Fibroblast of lung (primary cell): ENCODE measurements at regions not wholly inside any gene's neighbourhood (a gene's known extent, or its start where the extent isn't known, plus 50 kb on each side); places are given as distances from the start of the nearest gene placed in this dataset.

ENCODE experiments used
- DNase-seq, 2 donors: peaks; one replicate each; pipeline versions ENCODE4 v3.0.0 to v3.0.0-alpha.2; 2010; ENCODE audit warnings: low read depth in 2 of 2
- H2AFZ ChIP-seq: 2 replicates; pipeline ENCODE4 v1.5.1; 2012; ENCODE audit warnings: low read length, control low read depth, inconsistent platforms
- H3K27ac ChIP-seq: 2 replicates; pipeline ENCODE4 v1.5.1; 2011; ENCODE audit warnings: low read length, control low read depth; ENCODE audit not compliant: insufficient read depth
- H3K27me3 ChIP-seq: 2 replicates; pipeline ENCODE4 v1.5.1; 2011; ENCODE audit warnings: mild to moderate bottlenecking, low read length; ENCODE audit not compliant: control insufficient read depth, insufficient read depth
- H3K36me3 ChIP-seq: 2 replicates; pipeline ENCODE4 v1.5.1; 2011; ENCODE audit warnings: low read length; ENCODE audit not compliant: control insufficient read depth, insufficient read depth
- H3K4me1 ChIP-seq: 2 replicates; pipeline ENCODE4 v1.5.1; 2011; ENCODE audit warnings: low read length; ENCODE audit not compliant: control insufficient read depth, insufficient read depth; ENCODE audit errors: extremely low read depth
- H3K4me2 ChIP-seq: 2 replicates; pipeline ENCODE4 v1.5.1; 2011; ENCODE audit warnings: low read length, control low read depth; ENCODE audit not compliant: insufficient read depth; ENCODE audit errors: extremely low read depth
- H3K4me3 ChIP-seq, 4 experiments: fragments of 200-600 bp in 1 of 4; sonication (generic) in 1 of 4; replicated peaks in 1 of 4; 2 replicates each; pipeline ENCODE4 v1.5.1; 2011 to 2016; ENCODE audit warnings: low read length in 4 of 4, low read depth in 3 of 4, mild to moderate bottlenecking in 3 of 4, control low read depth in 2 of 4, inconsistent platforms in 1 of 4, mixed read lengths in 1 of 4; ENCODE audit not compliant: insufficient read depth in 1 of 4; ENCODE audit errors: control extremely low read depth in 1 of 4
- H3K79me2 ChIP-seq: 2 replicates; pipeline ENCODE4 v1.5.1; 2012; ENCODE audit warnings: mild to moderate bottlenecking, low read length, inconsistent platforms; ENCODE audit not compliant: control insufficient read depth, insufficient read depth
- H3K9ac ChIP-seq: 2 replicates; pipeline ENCODE4 v1.5.1; 2011; ENCODE audit warnings: mild to moderate bottlenecking, low read length, control low read depth; ENCODE audit not compliant: insufficient read depth
- H3K9me3 ChIP-seq: 2 replicates; pipeline ENCODE4 v1.5.1; 2012; ENCODE audit warnings: low read depth, low read length; ENCODE audit not compliant: control insufficient read depth, insufficient read depth
- H4K20me1 ChIP-seq: 2 replicates; pipeline ENCODE4 v1.5.1; 2011; ENCODE audit warnings: low read length; ENCODE audit not compliant: control insufficient read depth, insufficient read depth; ENCODE audit errors: extremely low read depth
- EZH2 ChIP-seq: IDR thresholded peaks from 2 replicates; pipeline ENCODE4 v1.5.1; 2012; ENCODE audit warnings: low read length, control low read depth, mild to moderate bottlenecking; ENCODE audit errors: missing control alignments
- TF ChIP-seq, protein P1 (sequence below), 2 donors: IDR thresholded peaks in 1 of 2; conservative IDR thresholded peaks in 1 of 2; 1 replicate in 1 of 2; 2 replicates in 1 of 2; pipeline ENCODE4 v1.5.1; 2011 to 2012; ENCODE audit warnings: low read length in 2 of 2, control low read depth in 1 of 2, inconsistent platforms in 1 of 2, low read depth in 1 of 2, mild to moderate bottlenecking in 1 of 2

DNA sequence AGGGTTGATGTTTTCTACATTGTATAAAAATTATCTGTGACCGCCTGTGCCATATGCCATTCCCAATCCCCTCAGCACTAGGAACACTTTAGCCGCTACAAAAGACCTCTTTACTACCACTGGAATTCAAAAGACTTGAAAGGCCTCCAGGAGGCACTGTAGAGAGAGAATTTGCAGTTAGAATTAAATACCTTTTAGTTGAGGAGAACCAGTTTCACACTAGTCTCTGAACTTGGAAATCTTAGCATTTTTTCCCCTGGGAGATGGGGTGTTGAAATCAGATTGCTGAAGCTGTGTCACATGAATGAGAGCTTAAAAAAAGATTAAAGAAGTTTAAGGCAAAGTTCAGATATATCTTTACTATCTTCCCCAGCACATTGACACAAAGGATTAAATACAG is 291.0 kb downstream of the ADGRL2 start:
- peak in 1 of 2 donors; percentile 49 for DNase-seq

DNA sequence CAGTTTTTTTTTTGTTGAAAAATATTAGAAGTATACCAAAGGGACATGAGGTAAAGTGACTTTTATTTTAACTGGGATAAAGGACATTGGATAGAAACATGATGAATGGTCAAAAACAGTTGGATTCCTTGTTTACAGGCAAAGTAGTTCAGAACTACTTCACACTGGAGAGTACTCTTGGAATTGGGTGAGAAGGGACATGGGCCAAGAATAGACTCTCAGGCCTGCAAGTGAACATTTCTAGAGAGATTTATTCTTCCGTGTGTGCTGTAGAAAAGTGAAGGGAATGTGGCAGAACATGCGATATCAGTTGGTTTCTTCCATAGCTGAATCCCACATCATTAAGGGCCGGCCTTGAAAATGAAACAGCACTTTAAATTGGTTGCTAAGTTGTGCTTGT is 290.5 kb downstream of the ADGRL2 start:
- Histone ChIP-seq H3K27me3 (no peaks in the 10 kb centered on the region), H2AFZ (no peak overlapping the region), H3K4me1 (no peaks in the 10 kb centered on the region), H4K20me1 (no peaks in the 10 kb centered on the region), H3K9me3 (no peaks in the 10 kb centered on the region), H3K79me2 (no peaks in the 10 kb centered on the region), H3K27ac (no peak overlapping the region), H3K4me2 (no peak overlapping the region), H3K36me3 (no peaks in the 10 kb centered on the region), H3K4me3 (no peak overlapping the region), H3K9ac (no peak overlapping the region)
- no peak for DNase-seq
- TF ChIP-seq, protein P1, sequence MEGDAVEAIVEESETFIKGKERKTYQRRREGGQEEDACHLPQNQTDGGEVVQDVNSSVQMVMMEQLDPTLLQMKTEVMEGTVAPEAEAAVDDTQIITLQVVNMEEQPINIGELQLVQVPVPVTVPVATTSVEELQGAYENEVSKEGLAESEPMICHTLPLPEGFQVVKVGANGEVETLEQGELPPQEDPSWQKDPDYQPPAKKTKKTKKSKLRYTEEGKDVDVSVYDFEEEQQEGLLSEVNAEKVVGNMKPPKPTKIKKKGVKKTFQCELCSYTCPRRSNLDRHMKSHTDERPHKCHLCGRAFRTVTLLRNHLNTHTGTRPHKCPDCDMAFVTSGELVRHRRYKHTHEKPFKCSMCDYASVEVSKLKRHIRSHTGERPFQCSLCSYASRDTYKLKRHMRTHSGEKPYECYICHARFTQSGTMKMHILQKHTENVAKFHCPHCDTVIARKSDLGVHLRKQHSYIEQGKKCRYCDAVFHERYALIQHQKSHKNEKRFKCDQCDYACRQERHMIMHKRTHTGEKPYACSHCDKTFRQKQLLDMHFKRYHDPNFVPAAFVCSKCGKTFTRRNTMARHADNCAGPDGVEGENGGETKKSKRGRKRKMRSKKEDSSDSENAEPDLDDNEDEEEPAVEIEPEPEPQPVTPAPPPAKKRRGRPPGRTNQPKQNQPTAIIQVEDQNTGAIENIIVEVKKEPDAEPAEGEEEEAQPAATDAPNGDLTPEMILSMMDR (conservative IDR thresholded peaks at IDR 0.05 in 1 of 2, IDR thresholded peaks at IDR 0.05 in 1 of 2; ENCODE audit: low read depth in 1 of 2, low read length in 2 of 2), result no peak
- no peak for TF ChIP-seq EZH2

More for the DNA sequence above, 291.0 kb downstream of the ADGRL2 start:
- no peaks in the 10 kb centered on the region for H3K4me1 ChIP-seq
- TF ChIP-seq, protein P1 (conservative IDR thresholded peaks at IDR 0.05 in 1 of 2, IDR thresholded peaks at IDR 0.05 in 1 of 2; ENCODE audit: low read depth in 1 of 2, low read length in 2 of 2), result no peak
- TF ChIP-seq EZH2, result no peak
- H3K27ac ChIP-seq, result no peak overlapping the region
- no peak overlapping the region for H3K4me2 ChIP-seq
- no peak overlapping the region for H2AFZ ChIP-seq
- H3K9me3 ChIP-seq, result no peaks in the 10 kb centered on the region
- no peak overlapping the region for H3K4me3 ChIP-seq
- no peaks in the 10 kb centered on the region for H3K27me3 ChIP-seq
- no peaks in the 10 kb centered on the region for H3K79me2 ChIP-seq
- no peak overlapping the region for H3K9ac ChIP-seq
- H3K36me3 ChIP-seq, result no peaks in the 10 kb centered on the region
- no peaks in the 10 kb centered on the region for H4K20me1 ChIP-seq

DNA sequence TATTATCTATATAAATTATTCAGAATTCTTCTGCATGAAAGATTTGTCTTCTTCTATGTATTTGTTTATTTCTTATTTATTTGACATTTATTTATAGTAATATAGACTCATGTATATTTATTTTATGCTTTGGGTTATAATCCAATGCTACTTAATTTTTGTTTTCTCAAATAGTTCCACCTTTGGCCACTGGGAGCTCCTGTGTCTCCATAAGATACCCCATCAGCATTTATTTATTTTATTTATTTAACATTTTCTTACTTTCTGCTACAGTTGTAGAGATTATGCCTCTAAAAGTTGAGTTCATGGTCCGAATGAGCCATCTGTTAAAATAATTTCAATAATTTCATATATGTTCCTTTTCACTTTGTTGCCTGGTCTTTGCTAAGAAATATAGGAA is 289.4 kb downstream of the ADGRL2 start:
- no peaks in the 10 kb centered on the region for H3K4me1 ChIP-seq
- H3K9me3 ChIP-seq, result no peaks in the 10 kb centered on the region
- no peaks in the 10 kb centered on the region for H3K79me2 ChIP-seq
- TF ChIP-seq, protein P1 (conservative IDR thresholded peaks at IDR 0.05 in 1 of 2, IDR thresholded peaks at IDR 0.05 in 1 of 2; ENCODE audit: low read depth in 1 of 2, low read length in 2 of 2), result peak; percentile 27 to 63
- no peak for TF ChIP-seq EZH2
- DNase-seq, result peak in 1 of 2 donors; percentile 52
- no peak overlapping the region for H2AFZ ChIP-seq
- no peaks in the 10 kb centered on the region for H3K27me3 ChIP-seq
- no peak overlapping the region for H3K9ac ChIP-seq
- no peaks in the 10 kb centered on the region for H4K20me1 ChIP-seq
- H3K4me3 ChIP-seq, result no peak overlapping the region
- no peak overlapping the region for H3K27ac ChIP-seq
- H3K4me2 ChIP-seq, result no peak overlapping the region
- H3K36me3 ChIP-seq, result no peaks in the 10 kb centered on the region
